Embryonic facial prominence (tissue), 1 donor: ENCODE measurements at regions not wholly inside any gene's neighbourhood (a gene's known extent, or its start where the extent isn't known, plus 50 kb on each side); places are given as distances from the start of the nearest gene placed in this dataset.

Experiments
- DNase-seq: peaks from one replicate; pipeline ENCODE4 v3.0.0-alpha.2; 2016; ENCODE audit errors: extremely low spot score

DNA sequence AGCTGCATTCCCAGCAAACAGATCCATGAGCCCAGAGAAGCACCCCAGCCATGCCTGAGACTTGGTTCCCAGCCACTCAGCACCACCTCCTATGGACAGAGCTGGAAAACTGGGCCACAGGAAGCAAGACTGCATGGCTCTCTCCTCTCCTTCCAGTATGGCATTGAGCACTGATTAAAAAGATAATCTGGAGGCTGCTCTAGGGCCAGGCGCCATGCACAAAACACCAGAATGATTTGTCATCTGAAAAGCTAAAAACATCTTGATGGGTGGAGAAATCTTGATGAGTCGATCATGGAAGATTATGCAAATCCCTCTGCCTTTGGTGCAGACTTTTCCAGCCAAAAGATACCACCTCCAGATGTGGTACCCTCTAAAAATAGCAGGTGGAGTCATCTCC, 62.7 kb upstream of the MRPS22 start:
- DNase-seq, result no peak

DNA sequence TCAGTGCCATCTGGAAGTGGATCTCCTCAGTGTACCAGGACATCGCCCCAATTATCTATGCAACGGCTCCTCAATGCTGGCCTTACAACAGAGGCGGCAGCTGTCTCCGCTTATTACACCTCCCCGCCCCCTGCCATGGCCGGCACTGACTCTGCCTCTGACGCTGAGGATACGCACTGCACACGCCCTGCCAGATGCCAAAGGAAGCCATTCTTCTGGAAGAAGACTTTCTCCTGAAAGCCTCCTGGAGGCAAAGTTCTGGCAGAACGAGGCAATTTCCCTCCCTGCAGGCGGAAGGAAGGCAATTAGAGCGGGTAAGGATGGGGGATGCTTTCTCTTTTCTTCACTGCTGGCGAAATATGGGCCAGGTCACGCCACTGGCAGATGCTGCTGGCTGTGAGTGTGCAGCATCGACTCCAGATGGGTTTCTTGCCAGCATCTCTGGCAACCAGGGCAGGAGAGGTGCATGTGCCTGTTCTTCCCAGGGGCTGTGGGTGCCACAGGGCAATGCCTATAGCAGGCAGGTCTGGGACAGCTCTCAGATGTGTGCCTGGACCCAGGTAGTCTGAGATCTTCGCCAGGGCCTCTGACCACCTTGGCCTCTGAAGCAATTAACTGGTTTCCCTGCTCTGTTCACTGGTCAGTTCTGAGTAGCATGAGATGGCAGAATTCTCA, 62.2 kb upstream of the MRPS22 start:
- DNase-seq, result no peak

DNA sequence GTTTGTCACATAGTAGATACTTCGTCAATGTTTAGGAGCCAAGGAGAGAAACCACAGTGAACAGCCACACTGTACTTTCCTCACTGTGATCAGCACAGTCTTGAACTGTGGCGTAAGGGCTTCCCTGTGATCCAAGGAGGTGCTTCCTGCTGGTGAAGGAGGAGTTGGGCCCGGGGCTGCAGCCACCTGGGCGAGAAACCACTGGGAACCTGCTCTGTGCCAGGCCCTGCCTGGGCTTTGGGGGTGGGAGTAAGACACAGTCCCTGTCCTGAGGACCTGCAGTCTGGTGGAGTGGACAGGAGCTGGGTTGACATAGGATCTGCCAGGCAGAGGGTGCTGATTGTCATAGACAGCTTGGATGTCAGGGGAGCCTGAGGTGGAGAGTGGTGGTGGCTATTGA, 60.5 kb upstream of the MRPS22 start:
- DNase-seq, result no peak

DNA sequence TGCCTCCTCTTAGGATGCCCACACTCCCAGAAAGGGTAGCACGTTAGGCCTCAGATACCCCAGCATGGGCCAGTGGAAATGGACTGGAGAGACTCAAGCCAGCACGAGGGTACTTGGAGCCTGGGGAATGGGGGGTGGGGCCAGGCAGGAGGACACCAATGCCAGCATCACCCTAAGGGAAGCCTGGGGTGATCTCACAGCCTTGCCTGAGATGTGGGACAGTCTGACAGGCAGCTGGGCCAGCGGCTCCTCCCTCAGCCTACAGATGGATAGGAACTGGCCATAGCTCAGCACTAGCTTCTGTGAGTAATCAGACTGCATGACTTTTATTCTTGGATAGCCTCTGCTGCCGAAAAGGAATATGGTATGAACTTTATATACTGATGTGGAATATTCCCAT, 59.6 kb upstream of the MRPS22 start:
- DNase-seq, result no peak

DNA sequence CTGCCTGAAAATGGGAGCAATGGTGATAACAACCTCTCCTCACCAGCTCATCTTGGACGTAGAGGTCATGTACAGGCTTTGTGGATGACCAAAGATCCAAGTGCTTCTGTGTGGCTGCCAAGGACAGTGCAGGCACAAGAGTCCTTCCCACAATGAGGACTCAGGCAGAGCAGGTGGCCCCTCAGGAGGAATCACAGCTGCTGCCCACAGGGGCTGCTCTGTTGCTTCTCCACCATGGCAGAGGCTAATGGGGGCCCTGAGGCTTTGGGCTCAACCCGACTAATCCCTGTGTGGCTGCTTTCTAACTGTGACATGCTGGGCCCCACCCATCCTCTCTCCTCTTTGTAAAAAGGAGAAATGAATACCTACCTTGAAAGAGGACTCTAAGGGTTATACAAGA, 58.1 kb upstream of the MRPS22 start:
- DNase-seq, result no peak

DNA sequence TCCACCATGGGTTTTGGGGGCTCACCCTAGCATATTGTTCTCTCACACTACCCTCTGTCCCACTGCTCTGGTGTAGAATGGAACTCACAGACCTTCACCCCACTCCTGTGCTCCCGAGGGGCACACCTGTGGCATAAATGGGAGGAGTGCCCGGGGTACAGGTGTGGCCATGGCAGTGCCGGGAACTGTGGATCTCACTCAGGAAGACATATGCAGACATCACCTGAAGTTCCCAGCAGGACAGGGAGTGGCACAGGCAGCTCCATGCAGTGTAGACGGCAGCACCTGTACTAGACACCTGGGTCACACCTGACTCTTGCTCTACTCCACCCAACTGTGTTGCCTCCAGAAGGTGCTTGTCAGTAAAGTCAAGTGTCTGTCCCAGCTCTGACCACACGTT, 57.6 kb upstream of the MRPS22 start:
- DNase-seq, result no peak

DNA sequence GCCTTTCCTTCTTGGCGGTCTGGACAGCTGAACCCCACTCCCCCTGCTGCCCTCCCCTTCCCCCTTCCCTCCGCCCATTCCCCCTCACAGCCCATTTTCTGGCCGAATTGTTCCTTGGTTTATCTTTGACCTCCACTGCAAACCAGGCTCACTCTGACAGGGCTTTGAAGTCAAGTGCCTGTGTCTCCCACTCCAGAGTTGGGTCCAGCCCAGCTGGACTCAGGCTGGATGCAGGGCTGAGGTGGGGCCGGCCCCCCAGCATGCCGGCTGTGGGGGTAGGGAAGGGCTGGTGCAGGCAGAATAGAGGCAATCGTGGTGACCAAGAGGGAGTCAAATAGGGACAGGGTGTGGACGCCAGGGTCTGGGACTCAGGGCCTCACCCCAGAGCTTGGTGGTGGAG, 57.0 kb upstream of the MRPS22 start:
- no peak for DNase-seq

DNA sequence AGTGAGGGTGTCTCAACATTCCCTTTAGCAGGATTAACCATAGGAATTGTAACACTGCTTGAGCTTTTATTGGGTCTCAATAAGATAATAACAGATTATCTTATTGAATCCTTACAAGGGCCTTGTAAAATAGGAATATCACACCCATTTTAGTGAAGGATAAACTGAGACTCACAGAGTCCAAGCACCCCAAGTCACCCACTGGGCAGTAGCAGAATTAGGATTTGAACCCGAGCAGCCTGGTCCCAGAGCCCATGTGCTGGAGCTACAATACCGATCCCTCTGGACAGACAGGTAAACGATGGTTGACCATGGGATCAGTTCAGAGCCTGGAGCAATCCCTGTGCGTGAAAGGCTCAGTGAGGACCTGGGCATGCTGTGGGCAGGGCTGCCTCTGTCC, 56.3 kb upstream of the MRPS22 start:
- no peak for DNase-seq

DNA sequence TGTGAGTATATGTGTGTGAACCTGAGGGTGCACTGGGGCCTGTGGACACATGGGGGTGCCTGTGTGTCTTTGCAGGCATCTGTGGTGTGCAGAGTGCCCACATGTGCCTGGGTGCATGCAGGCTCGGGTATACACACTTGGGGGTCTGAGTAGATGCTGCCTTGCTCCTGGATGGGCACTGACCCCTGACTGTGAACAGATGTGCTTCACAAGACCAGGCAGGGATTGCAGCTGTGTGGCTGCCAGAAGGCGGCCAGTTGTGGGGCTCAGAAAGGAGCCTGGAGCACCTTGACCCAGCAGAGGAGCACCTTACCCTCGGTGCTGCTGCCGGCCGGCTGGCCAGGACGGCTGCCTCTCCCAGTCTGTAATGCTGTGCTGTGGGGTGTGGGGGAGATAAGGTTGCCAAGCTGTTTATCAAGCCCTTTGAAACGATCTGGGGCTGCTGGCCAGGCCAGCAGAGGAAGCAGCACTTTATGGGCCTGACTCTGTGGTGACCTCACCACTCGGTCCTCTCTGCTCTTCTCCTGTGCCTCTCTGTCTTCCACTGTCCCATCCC, 55.5 kb upstream of the MRPS22 start:
- no peak for DNase-seq

DNA sequence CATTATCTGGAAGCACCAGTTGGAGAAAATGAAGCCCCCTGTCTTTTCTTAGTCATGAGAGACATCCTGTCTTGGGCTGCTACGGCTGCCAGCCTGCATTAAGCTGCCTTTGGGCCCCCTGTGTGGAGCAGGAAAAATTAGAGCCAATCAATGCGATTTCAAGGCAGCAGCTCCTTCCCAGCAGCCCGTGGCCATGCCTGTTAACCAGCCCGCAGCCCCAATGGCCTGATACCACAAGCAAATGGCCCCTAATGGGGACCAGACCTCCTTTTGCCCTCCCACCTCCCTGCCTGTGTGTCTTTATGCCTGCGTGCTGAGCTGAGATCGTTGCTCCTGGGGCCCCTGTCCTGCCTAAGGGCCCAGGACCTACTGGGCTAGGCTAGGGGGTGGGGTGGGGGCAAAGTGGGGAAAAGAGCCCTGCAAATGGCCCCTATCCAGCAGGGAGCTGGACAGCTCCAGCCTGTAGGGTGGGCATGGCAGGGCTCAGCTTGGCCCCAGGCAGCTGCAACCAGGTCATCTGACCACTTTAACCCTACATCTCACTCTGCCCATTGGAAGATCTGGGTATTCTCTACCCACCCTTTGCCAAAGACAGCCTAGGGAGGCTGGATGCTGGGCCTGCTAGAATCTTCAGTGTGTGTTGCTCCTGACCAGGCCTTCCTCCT, 53.8 kb upstream of the MRPS22 start:
- DNase-seq, result no peak

DNA sequence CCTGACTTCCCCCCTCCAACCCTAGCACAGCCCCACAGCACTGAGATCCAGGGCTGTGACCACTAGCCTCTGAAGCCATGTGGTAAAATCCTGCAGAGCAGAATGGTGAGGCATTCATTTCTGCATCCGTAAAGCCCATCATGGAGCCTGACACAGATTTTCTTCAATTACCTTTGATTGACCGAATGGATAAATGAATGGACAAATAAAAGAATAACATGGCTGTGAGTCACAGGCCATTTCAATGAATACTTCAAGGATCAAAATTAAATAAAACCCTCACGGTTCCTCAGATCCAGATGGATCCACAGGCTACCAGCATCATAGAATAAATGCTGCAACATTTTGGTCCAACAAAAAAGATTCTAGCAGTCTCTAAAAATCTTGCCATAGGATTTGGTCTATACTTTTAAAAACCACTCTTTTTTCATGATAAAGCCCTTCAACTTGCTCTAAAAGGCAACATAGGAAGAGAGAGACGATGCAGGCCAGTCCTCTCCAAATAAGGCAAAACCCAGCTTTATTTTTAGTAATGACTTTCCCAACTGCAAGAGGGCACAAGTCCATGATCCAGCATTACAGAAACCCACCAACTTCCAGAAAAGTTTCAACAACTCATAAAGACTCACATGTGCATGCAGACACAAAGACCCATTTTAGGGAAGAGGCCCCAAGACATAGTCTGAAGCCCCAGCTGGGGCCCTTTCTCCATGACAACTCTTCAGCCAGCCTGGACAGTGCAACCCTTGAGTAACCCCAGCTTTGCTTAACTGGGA, 52.4 kb upstream of the MRPS22 start:
- no peak for DNase-seq

DNA sequence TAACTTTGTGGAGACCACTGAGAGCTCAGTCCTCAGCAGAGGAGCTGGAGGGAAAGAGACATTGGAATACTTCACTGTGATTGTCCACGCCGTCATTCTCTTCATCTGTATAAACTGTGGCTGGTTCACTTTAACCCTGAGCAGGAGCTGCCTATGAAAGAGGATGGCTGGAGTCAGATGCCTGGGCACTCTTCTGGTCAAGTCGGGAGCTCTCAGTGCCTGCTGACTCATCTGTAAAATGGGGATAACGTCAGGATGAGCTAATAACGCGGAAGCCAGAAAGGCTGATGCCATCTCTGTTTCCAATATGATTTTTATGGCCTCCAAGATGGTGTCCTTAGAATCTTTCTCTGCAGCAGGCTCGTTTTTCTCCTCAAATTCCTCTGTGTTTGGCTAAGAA, 51.6 kb upstream of the MRPS22 start:
- no peak for DNase-seq

DNA sequence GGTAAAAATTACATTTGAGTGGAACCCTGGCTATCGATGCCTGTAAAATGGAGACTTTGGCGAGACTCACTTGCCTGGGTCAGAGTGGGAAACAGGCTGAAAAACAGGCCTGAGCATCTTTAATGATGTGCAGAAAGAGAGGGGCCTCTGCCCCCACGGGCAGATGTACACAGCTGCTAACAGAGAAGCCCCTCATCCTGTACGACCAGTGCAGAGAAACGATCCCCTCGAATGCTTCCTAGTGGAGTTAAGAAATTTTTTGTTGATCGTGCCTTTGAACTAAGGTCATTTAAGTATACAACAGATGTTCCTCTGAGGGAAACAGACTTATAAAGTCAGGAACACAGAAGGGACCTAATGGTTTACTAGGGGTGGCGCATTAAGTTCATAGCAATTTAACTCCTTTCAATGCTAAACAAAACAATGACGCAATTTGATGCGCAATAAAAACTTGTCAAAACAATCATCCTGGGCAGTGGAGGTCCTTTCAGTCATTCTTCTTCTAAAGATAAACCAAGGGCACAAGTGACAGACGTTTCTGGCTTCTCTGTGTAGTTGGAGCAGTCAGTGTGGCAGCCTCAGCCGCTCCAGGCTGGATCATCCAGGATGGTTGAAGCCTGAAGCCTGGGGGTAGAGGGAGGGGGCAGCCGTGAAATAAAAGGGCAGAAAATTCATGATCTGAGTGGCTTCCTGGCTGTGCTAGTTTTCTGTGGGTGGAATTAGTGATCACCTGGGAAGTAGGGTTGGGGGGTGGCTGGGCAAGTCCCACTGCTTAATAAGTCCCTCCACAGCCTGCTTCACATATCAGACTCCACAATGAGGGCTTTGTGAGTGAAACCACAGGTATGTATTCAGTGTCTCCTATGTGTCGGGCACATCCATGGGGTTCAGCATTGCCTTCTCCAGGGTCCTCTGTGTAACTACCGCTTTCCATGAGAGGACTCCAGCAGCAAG, 50.8 kb upstream of the MRPS22 start:
- no peak for DNase-seq

DNA sequence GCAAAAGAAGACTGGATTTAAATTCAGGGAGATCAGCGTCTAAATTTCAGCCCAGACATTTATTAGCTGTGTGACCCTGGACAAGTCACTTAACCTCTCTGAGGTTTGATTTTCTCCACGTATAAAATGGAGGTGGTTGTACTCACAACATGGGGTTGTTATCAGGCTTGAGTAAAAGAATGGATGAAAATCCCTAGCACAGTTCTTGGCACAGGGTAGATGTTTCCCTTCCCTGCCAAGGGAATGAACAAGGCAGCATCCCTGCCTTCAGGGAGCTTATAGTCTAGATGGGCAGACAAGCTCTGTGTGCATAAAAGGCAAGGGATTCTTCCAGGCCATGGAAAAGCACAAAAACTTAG, 50.2 kb upstream of the MRPS22 start:
- no peak for DNase-seq
